ENCODE measurements at regions not wholly inside any gene's neighbourhood (a gene's known extent, or its start where the extent isn't known, plus 50 kb on each side); places are given as distances from the start of the nearest gene placed in this dataset.

GRCh38 chr1:58925247-58925646 is 141.4 kb upstream of the JUN start:
- no peak overlapping the region for H3K27ac ChIP-seq
- H3K79me2 ChIP-seq, result no peaks in the 10 kb centered on the region
- peaks cover 18% of the 10 kb centered on the region for H3K4me1 ChIP-seq
- no peaks in the 10 kb centered on the region for H3K36me3 ChIP-seq (ENCODE audit: control insufficient read depth, insufficient read depth, low read length)
- H3K27me3 ChIP-seq (ENCODE audit: control insufficient read depth, insufficient read depth, low read length), result no peaks in the 10 kb centered on the region
- TF ChIP-seq, protein P1, sequence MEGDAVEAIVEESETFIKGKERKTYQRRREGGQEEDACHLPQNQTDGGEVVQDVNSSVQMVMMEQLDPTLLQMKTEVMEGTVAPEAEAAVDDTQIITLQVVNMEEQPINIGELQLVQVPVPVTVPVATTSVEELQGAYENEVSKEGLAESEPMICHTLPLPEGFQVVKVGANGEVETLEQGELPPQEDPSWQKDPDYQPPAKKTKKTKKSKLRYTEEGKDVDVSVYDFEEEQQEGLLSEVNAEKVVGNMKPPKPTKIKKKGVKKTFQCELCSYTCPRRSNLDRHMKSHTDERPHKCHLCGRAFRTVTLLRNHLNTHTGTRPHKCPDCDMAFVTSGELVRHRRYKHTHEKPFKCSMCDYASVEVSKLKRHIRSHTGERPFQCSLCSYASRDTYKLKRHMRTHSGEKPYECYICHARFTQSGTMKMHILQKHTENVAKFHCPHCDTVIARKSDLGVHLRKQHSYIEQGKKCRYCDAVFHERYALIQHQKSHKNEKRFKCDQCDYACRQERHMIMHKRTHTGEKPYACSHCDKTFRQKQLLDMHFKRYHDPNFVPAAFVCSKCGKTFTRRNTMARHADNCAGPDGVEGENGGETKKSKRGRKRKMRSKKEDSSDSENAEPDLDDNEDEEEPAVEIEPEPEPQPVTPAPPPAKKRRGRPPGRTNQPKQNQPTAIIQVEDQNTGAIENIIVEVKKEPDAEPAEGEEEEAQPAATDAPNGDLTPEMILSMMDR (IDR thresholded peaks at IDR 0.05), result no peak
- no peak overlapping the region for H3K4me3 ChIP-seq (ENCODE audit: low read depth, low read length)
- no peaks in the 10 kb centered on the region for H3K9me3 ChIP-seq (ENCODE audit: control insufficient read depth, low read length)
- no peak overlapping the region for H3K4me2 ChIP-seq (ENCODE audit: low read length)
- no peak overlapping the region for H3K9ac ChIP-seq
- H2AFZ ChIP-seq, result no peak overlapping the region

DNA sequence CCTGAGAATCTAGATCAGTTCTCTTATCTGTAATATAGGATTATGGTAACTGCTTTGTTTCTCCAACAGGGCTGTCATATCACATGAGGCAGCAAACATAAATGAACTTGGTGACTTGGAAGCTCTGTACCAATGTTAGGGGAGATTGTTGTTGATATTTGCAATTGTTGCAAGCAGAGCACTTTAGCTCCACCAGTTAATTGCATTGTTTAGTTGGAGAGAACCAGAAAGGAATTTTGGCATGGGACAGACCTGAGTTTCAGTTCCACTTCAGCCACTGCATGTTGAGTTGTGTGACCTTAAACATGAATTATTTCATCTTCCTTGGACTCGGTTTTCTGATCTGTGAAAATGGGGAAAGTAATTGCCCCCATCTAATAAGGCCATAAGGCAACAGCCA is 142.3 kb upstream of the JUN start:
- Histone ChIP-seq H3K4me3 (ENCODE audit: low read depth, low read length) (peak overlapping the region; percentile 14), H2AFZ (no peak overlapping the region), H3K9ac (no peak overlapping the region), H3K79me2 (no peaks in the 10 kb centered on the region), H3K36me3 (ENCODE audit: control insufficient read depth, insufficient read depth, low read length) (no peaks in the 10 kb centered on the region), H3K4me2 (ENCODE audit: low read length) (peak overlapping the region; percentile 26), H3K9me3 (ENCODE audit: control insufficient read depth, low read length) (no peaks in the 10 kb centered on the region), H3K27ac (no peak overlapping the region), H3K4me1 (peaks cover 18% of the 10 kb centered on the region), H3K27me3 (ENCODE audit: control insufficient read depth, insufficient read depth, low read length) (no peaks in the 10 kb centered on the region)
- TF ChIP-seq, protein P1 (IDR thresholded peaks at IDR 0.05), result no peak

GRCh38 chr1:58927041-58927721 is 143.3 kb upstream of the JUN start:
- Histone ChIP-seq H3K9ac (no peak overlapping the region), H3K27me3 (ENCODE audit: control insufficient read depth, insufficient read depth, low read length) (no peaks in the 10 kb centered on the region), H3K4me2 (ENCODE audit: low read length) (no peak overlapping the region), H3K4me1 (peaks cover 19% of the 10 kb centered on the region), H3K36me3 (ENCODE audit: control insufficient read depth, insufficient read depth, low read length) (no peaks in the 10 kb centered on the region), H3K27ac (peak overlapping the region; percentile 9), H3K9me3 (ENCODE audit: control insufficient read depth, low read length) (no peaks in the 10 kb centered on the region), H3K79me2 (no peaks in the 10 kb centered on the region), H2AFZ (no peak overlapping the region), H3K4me3 (ENCODE audit: low read depth, low read length) (no peak overlapping the region)
- TF ChIP-seq, protein P1 (IDR thresholded peaks at IDR 0.05), result no peak

GRCh38 chr1:58927722-58928085 is 143.9 kb upstream of the JUN start:
- H3K9me3 ChIP-seq (ENCODE audit: control insufficient read depth, low read length), result no peaks in the 10 kb centered on the region
- no peaks in the 10 kb centered on the region for H3K79me2 ChIP-seq
- TF ChIP-seq, protein P1 (IDR thresholded peaks at IDR 0.05), result no peak
- H3K36me3 ChIP-seq (ENCODE audit: control insufficient read depth, insufficient read depth, low read length), result no peaks in the 10 kb centered on the region
- no peak overlapping the region for H3K4me3 ChIP-seq (ENCODE audit: low read depth, low read length)
- H3K4me1 ChIP-seq, result peaks cover 16% of the 10 kb centered on the region
- no peak overlapping the region for H3K4me2 ChIP-seq (ENCODE audit: low read length)
- H3K27me3 ChIP-seq (ENCODE audit: control insufficient read depth, insufficient read depth, low read length), result no peaks in the 10 kb centered on the region
- peak overlapping the region; percentile 9 for H3K27ac ChIP-seq
- no peak overlapping the region for H2AFZ ChIP-seq
- H3K9ac ChIP-seq, result no peak overlapping the region

GRCh38 chr1:58928514-58928913 is 144.7 kb upstream of the JUN start:
- H3K4me1 ChIP-seq, result peaks cover 18% of the 10 kb centered on the region
- H3K36me3 ChIP-seq (ENCODE audit: control insufficient read depth, insufficient read depth, low read length), result no peaks in the 10 kb centered on the region
- H3K27ac ChIP-seq, result no peak overlapping the region
- no peaks in the 10 kb centered on the region for H3K27me3 ChIP-seq (ENCODE audit: control insufficient read depth, insufficient read depth, low read length)
- H3K4me3 ChIP-seq (ENCODE audit: low read depth, low read length), result no peak overlapping the region
- no peaks in the 10 kb centered on the region for H3K79me2 ChIP-seq
- TF ChIP-seq, protein P1 (IDR thresholded peaks at IDR 0.05), result no peak
- no peaks in the 10 kb centered on the region for H3K9me3 ChIP-seq (ENCODE audit: control insufficient read depth, low read length)
- H3K4me2 ChIP-seq (ENCODE audit: low read length), result no peak overlapping the region
- no peak overlapping the region for H3K9ac ChIP-seq
- no peak overlapping the region for H2AFZ ChIP-seq
